Effector CD4-positive, alpha-beta T cell (primary cell): ENCODE measurements at regions not wholly inside any gene's neighbourhood (a gene's known extent, or its start where the extent isn't known, plus 50 kb on each side); places are given as distances from the start of the nearest gene placed in this dataset.
"Not testable (repeated sequence)": the region's sequence is repeated elsewhere in the genome, so short reads cannot be mapped to it uniquely, and the experiment has no call there.

Experiments
- DNase-seq: peaks from one replicate; pipeline ENCODE4 v3.0.0-alpha.2; 2020

DNA sequence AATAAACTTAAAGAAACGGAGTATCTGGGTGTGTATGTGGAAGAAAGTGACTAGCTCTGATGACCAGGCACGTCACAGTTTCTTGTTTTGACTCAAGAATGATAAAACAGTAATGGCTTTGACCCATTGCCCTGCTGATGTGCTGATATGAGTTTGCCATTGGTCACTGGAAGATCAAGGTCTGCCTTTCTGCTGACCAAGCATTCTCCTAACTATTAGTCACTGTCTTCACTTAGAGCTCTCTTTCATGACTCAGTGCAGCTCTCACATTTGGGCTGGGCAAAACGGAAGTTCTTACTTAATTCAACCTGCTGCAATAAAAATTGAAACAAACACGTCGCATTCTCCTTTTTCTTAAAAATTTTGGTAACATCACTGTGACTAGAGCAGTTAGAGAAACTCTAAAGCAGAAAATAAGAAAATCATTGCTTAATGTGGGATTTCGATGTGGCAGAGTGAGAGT, 366.7 kb downstream of the BTG1 start:
- peak; percentile 34 for DNase-seq

DNA sequence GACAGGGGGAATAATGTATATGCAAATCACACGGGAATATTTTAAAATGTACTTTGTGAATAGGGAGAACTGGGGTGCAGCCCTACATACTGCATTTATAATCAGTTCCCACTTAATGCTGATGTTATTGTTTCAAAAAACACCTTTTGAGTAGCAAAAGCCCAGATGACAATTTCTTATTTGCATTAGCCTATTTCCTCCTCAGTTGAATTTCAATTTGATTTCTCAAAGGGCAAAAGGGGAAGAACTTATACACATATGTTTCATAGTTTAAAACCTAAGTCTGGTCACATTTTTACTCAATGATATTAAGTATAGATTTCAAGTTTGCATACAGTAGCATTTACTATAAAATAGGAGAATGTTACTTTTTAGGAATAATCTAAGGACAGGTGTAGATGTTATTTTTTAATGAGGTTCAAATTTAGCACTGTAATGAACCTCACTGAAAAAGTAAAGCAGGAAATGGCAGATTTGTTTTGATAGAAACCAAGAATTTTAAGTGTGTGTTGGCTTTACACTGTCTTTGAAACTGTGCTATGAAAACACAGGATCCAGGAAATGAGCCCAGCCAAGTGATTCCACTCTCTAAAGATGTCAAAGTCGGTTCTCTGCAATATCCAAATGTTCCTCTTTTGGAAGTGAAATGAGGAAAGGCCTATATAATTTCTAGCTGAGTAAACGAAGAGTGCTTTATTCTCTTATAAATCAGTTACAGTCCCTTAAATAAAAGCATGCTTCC, 367.4 kb downstream of the BTG1 start:
- DNase-seq: no peak

DNA sequence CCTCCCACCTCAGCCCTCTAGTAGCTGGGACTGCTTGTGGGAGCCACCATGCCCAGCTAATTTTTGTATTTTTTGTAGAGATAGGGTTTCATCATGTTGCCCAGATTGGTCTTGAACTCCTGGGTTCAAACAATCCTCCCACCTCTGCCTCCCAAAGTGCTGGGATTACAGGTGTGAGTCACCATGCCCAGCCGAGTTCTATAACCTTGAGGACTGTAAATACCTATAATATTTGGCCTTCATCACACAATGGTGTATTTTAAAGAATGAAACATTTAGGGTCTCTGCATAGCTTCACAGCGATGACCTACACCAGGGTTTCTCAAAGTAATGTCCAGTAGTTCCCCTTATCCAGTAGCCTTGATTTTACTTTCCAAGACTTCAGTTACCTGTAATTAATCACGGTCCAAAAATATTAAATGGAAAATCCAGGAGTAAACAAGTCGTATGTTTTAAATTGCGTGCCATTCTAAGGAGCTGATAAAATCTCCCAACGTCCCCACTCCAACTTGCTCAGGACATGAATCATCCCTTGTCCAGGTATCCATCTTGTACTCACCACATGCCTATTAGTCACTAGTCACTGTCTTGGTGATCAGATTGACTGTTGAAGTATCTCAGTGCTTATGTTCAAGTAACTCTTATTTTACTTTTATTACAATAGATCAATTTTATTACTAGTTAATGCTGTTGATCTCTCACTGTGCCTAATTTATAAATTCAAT, 368.2 kb downstream of the BTG1 start:
- no peak for DNase-seq

DNA sequence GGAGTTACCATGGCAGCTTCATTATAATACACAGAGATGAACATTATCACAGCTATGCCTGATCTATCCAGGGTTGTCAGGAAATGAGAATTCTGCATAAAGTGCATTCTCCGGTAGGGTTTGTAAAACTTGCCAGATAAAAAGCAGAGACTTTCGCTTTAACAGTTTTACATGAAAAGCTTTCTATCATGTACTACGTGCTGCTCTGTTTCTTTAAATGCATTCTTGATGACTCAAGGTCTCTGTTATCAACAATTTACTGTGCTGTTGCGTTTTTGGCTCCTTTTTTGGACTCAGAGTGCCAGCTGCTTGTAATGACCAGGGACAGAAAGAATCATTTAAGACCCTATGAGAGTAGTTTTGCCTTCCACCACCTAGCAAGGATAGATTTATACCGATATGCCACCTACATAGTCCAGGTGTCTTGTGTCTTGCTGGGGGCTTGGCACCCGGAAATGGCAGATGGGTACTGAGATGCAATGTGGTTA, 371.2 kb downstream of the BTG1 start:
- no peak for DNase-seq

DNA sequence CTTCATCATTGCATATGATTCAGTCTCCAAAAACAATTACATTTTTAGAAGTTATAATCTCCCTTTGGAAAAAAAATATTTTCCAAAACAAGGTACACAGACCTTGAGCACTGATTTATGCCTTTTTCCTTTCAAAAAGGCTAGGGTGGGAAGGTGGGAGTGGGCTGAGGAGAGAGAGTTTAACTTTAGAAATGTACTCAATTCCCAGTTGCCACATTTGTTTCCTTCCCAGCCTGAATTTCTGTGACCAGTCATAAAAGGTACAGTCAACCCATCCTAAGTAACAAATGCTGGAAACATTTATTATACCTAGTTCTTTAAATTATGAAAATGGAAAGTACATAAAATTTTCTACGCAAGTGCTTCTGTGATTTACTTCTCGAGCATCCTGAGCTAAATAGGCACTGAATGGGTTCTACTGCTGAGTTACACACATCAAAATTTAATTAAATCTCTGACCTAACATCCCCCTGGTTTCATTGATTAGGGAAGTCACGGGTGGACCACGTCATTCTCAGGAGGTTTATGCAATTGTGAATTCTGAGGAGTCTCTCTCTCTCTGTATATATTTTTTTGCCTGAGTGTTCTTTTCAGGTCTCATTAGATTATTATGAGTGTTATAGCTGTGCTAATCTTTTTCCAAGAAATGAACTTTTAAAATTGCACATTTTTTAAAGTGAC, 371.8 kb downstream of the BTG1 start:
- DNase-seq: no peak

DNA sequence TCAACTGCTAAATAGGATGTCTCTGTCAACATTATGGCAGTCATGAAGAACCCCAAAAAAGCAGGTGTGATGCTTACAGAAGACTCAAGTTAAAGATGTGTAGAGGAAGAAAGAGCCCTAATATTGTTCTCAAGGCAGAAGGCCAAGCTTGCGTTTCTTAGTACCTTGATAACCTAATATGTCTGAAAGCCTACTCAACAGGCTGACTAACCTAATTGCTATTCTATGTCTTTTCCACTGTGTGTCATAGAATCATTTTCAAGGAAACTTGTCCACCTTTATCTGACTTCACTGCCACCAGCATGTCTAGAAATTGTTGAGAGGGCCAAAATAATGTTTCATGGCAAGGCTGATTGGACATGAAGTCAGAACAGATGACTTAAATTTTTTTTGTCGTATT, 373.2 kb downstream of the BTG1 start:
- no peak for DNase-seq

DNA sequence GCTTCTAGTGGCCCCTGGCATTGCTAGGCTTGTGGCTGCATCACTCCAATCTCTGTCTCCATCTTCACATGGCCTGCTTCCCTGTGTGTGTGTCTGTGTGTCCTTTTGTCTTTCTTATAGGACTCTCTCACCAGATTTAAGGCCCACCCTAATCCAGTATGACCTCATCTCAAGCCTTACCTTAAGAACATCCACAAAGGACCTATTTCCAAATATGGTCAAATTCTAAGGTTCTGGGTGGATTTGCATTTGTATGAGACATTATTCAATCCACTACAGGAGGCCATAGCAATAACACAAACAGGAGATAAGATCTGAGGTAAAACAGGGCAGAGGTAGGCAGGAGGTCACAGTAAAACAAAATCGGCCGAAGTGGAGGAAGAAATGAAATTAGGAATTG, 375.9 kb downstream of the BTG1 start:
- DNase-seq: no peak

DNA sequence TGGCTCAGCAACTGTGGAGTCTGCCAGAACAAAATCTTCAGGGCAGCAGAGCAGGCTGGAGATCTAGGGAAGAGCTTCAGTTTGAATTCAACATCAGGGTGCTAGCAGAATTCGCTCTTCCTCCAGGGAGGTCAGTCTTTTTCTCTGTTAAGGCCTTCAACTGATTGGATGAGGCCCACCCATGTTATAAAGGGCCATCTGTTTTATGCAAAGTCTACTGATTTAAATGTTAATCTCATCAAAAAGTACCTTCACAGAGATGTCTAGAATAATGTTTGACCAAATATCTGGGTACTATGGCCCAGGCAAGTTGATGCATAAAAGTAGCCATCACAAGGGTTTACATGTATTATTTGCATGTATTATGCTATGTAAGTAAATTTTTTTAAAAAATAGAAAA, 378.4 kb downstream of the BTG1 start:
- DNase-seq: no peak

DNA sequence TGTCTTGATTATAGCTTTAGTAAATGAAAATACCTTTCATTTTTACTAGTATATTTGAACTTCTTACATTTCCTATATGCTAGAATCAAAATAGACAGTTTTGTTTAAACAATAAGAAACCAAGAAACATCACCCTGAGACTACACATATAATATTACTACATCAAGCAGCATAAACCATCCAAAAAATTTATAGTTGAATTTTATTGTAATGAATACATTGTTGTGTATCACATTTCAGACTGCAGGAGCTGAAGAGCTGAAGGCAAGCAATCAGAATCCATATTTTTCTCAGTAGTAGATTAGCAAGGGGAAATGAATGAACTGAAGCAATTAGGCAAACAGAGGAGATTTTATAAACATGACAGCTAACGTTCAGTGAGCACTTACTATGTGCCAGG, 379.2 kb downstream of the BTG1 start:
- no peak for DNase-seq

DNA sequence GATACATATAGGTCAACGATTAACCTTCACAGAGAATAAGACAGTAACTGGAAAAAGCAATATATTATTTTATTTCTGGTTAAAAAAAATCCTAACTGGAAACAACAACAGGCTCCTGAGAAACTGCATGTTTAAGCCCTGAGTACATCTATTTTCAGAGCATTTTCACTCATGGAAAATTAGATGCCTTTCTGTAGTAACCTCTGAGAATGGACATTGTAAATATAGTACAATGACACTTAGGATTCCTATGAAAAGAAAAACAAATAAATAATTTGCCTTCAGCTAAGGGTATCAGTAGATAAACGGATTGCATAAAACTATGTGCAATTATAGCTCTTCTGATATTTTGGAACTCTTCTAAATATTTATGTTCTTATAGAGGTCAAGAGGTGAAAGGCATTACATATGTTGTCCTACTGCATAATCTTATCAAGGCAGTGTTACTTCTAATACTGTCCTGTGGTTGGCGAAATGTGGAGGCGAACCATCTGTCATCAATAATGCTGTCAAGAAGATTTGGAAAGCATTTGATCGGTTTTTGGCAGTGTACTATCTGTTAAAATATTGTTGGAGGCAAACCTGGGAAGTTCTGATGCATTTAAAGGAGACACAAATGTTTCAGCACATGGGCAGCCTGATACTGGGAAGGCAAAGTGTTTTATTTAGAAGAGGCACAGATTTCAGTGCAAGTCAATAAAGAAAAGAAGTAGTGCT, 381.8 kb downstream of the BTG1 start:
- DNase-seq: no peak

DNA sequence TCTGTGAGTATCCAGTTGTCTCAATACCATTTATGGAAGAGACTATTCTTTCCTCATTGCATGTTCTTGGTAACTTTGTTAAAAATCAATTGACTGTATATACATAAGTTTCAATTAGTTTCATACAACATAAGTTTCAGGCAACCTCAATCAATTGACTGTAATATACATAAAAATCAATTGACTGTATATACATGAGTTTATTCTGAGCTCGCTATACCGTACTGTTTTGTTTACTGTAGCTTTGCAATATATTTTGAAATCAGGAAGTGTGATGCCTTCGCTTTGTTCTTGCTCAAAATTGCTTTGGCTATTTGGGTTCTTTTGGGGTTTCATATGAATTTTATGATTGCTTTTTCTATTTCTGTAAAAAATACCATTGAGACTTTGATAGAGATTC, 392.0 kb downstream of the BTG1 start:
- DNase-seq: no peak

DNA sequence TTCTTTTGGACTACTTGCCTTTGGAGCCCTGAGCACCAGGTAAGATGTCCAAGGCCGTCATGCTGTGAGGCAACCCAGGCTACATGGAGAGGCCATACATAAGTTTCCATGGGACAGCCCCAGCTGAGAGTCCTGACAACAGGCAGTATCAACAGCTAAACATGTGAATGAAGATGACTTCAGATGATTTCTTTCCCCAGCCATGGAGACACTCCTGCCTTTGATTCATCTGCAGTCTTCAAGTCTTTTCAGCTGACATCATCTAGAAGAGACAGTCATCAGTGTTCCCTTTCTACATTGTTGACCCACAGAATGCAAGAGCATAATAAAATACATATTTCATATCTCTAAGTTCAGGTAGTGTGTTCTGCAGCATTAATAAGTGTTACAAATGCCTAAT, 398.7 kb downstream of the BTG1 start:
- DNase-seq: no peak

DNA sequence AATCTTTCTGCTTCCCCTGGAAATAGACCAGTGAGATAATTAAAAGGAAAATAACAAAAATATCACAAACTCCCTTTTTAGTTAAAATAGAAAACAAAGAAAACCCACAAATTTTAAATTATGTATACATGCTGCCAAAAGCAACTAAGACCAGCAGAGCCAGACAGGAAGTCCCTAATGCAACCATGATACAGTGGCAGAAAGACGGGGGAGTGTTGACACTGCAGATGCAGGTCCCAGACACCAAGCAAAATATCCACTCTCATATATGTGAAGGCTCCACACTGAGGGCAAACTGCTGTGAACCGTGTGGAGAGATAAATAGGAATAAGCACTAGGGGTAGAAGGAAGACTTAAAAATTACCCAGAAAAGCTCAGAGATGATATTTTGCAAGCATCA, 401.0 kb downstream of the BTG1 start:
- DNase-seq: no peak

DNA sequence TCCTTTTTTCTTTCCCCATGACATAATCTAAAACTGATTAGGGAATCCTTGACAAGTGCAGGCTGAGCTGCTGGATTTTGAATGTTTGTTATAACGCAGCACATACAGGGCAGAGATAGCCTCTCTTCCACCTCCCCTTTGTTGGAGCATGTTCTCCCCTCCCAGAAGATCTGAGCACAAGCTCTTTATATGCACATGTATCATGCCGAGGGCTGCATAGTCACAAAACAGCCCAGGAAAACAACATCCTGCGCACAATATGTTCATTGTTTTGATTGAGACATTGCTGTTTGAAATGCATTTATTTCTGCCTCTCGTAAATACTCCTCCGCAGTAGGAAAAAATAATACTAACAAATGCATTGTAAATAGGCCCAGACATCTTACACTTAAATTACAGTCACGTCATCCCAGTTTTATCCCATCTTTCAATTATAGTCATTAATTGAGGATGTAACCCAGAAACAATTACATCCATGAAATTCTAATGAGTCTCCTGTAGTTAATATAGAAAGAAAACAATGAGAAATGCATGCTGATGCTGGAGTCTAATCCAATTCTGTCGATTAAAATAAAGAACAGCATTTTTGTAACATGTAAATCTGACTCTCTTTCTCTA, 401.8 kb downstream of the BTG1 start:
- no peak for DNase-seq

DNA sequence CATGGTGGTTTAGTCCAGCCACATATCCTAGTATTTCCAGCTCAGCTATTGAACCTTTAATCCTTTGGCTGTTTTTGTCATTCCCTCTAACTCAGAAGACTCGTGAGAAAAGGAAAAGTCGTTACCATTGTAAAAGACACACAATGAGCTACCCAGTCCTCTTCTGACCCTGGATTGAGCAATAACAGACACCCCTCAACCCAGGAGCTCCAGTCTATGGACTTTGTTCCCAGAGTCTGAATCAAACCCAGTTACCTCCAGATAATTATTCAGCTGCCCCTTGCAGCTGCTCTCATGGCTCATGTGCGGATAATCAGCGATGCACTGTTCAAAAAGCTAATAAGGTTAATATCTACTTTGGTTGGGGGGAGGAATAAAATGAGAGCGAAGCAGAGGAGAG, 402.4 kb downstream of the BTG1 start:
- DNase-seq: no peak

DNA sequence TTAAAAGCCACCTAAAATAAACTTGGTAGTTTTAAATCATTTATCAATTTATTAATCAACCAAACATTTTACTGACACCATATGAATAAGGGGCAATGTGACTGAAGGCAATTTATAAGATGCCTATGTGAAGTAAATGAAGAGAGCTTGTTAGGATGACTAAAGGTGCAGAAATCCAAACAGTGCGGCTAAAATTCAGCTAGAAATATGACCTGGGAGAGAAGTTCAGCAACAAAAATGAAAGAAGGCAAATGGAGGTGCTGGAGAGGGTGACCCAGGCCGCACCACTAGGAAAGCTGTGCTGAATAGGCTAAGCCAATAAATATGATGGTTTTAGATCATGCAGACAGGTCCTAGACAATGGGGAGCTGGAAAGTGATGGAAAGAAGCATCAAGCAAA, 403.7 kb downstream of the BTG1 start:
- DNase-seq: no peak

DNA sequence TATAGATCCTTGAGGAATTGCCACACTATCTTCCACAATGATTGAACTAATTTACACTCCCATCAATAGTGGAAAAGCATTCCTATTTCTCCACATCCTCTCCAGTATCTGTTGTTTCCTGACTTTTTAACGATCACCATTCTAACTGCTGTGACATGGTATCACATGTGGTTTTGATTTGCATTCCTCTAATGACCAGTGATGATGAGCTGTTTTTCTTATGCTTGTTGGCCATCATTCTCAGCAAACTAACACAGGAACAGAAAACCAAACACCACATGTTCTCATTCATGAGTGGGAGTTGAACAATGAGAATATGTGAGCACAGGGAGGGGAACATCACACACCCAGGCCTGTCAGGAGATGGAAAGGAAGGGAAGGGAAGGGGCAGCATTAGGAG, 411.8 kb downstream of the BTG1 start:
- DNase-seq: not testable (repeated sequence)

DNA sequence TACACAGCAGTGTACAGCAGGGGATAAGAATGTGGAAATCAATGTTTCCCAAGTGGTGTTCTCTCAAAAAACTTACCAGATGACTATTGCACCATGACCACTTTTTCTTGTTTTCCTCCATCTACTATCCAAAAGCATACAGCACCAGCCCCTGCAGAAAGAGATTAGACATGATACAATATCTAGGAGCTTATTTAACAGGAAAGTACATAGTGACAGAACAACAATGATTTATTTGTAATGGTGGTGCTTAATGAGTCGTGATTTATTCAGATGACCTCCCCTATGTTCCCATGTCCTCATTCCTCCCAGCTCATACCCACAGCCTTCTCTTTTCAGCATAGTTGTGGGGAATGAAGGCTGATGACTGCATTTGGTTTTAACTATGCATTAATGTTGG, 413.6 kb downstream of the BTG1 start:
- no peak for DNase-seq

DNA sequence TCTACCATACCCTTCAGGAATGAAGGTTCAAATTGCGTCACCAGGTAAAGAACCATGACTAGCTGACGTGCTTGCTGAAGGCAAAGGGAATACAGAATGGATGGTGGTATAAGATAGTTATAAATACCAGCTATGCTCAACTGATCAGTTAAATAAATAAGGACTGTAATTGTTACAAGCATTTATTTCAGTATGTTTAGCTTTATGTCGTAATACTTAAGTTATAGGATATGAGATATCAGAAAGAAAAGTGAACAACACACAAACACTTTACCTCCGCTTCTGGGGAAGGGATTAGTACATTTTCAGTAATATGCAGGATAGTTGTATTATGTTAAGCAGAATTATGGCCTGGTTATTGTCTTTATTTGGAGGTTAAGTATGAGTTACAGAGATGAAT, 416.1 kb downstream of the BTG1 start:
- no peak for DNase-seq

DNA sequence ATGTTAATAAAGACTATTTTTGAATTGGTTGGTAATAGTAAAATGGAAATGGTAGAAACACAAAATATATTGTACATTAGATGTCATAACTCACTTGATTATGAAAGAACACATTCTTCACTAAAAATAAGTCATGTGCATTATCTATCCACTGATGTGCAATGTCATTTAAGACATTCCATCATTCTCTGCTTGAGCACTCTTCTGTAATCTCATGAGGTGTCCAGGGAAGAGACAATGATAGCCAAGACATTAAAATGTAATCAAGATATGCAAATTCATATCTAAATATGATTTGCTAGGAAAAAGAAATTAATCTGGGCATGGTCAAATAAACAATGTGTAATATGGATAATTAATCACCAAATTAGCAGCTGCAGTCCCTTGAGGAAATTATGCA, 422.5 kb downstream of the BTG1 start:
- no peak for DNase-seq

DNA sequence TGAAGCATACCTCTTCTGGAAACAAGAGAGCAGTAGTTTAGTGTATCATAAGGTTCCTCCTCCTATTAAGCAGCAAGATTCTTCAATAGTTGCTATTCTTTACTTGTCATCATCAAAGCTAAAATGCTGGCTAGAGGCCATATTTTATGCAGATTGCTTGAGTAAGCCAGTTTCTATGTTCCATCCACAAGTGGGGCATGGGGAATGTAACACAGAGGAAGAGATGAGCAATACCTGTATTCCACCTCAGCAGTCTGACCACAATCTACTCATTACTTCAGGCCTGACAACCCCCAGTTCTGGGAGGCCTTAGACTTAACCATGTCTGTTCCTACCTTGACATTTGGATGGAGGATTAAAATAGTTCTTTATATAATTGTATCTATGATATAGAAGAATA, 423.6 kb downstream of the BTG1 start:
- no peak for DNase-seq

DNA sequence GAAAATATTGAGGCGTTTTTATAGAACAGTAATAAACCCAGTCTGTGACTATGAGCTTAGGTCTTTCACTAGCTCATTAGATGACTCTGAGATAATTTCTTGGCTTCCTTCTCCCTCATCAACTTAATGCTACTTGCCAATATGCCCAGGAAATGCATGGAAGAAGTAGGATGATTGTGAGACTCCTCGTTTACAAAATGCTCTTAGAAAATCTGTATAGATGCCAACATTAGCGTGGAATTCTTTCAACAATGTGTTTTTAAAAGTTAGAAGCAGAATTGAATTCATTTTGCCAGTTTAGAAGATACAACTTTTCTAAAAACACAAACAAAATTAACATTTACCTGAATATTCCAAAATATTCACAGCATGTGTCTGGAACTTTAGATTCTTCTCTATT, 424.6 kb downstream of the BTG1 start:
- DNase-seq: no peak

DNA sequence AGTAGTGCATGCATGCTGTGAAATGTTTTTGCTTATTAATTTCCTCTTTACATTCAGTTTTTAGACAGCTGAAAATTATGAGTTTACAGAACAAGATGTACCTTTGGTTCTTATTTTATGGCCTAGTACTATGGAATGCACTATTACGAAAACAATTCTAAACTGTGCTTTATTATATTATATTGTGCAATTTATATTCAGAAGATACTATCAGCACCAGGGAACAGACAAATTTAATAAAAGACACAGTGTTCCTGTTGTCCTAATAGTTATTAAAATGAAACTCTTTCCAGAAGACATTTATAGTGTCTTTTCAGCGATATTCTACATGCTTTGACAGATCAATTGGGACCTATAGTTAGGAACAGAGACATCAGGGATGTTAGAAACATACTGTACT, 427.3 kb downstream of the BTG1 start:
- no peak for DNase-seq
